Smooth muscle cell (in vitro differentiated cells): ENCODE measurements at regions not wholly inside any gene's neighbourhood (a gene's known extent, or its start where the extent isn't known, plus 50 kb on each side); places are given as distances from the start of the nearest gene placed in this dataset.
A peak's percentile ranks its signal among the peaks of the same experiment; 100 is the strongest.

Experiments used
- DNase-seq: peaks from one replicate; lab custom pipeline; 2025; ENCODE audit not compliant: unreplicated experiment; lab: John Stamatoyannopoulos, UW
- H2AFZ ChIP-seq: fragments of 200-600 bp; sonication (generic); 2 replicates; pipeline ENCODE4 v1.6.0; 2016; ENCODE audit warnings: antibody characterized with exemption, low read depth, mild to moderate bottlenecking
- H3F3A ChIP-seq: fragments of 200-600 bp; sonication (generic); 2 replicates; pipeline ENCODE4 v1.6.0; 2017; ENCODE audit warnings: antibody characterized with exemption, low read depth
- H3K27ac ChIP-seq: fragments of 200-600 bp; sonication (generic); 2 replicates; pipeline ENCODE4 v1.5.1; 2016; ENCODE audit warnings: low read depth, mild to moderate bottlenecking
- H3K27me3 ChIP-seq: fragments of 200-600 bp; sonication (generic); 2 replicates; pipeline ENCODE4 v1.6.1; 2016; ENCODE audit warnings: low read depth, mild to moderate bottlenecking
- H3K36me3 ChIP-seq: fragments of 200-600 bp; sonication (generic); 2 replicates; pipeline ENCODE4 v1.5.1; 2016; ENCODE audit warnings: low read depth
- H3K4me1 ChIP-seq: fragments of 200-600 bp; sonication (generic); 2 replicates; pipeline ENCODE4 v1.5.1; 2016; ENCODE audit warnings: low read depth
- H3K4me2 ChIP-seq: fragments of 200-600 bp; sonication (generic); 2 replicates; pipeline ENCODE4 v1.6.0; 2016; ENCODE audit warnings: mild to moderate bottlenecking
- H3K4me3 ChIP-seq: fragments of 200-600 bp; sonication (generic); 2 replicates; pipeline ENCODE4 v1.5.1; 2016; ENCODE audit warnings: mild to moderate bottlenecking
- H3K79me2 ChIP-seq: fragments of 200-600 bp; sonication (generic); 2 replicates; pipeline ENCODE4 v1.6.0; 2016; ENCODE audit warnings: low read depth, mild to moderate bottlenecking
- H3K9ac ChIP-seq: fragments of 200-600 bp; sonication (generic); 2 replicates; pipeline ENCODE4 v1.6.0; 2016; ENCODE audit warnings: low read depth
- H3K9me3 ChIP-seq: fragments of 200-600 bp; sonication (generic); replicated peaks from 2 replicates; pipeline ENCODE4 v1.5.1; 2016; ENCODE audit warnings: low read depth
- H4K20me1 ChIP-seq: fragments of 200-600 bp; sonication (generic); 2 replicates; pipeline ENCODE4 v1.6.0; 2016; ENCODE audit warnings: low read depth
- WGBS: methylation state at CpG from one replicate; pipeline ENCODE4 v1.1.7; 2016; ENCODE audit warnings: low lambda C conversion rate; 5-methylcytosine and 5-hydroxymethylcytosine counted together
- TF ChIP-seq, protein P1 (sequence below): fragments of 200-600 bp; sonication (generic); IDR thresholded peaks from 2 replicates; pipeline ENCODE4 v1.5.1; 2017; ENCODE audit warnings: borderline replicate concordance, mild to moderate bottlenecking, antibody characterized with exemption; ENCODE audit not compliant: insufficient read depth, poor library complexity, severe bottlenecking

DNA sequence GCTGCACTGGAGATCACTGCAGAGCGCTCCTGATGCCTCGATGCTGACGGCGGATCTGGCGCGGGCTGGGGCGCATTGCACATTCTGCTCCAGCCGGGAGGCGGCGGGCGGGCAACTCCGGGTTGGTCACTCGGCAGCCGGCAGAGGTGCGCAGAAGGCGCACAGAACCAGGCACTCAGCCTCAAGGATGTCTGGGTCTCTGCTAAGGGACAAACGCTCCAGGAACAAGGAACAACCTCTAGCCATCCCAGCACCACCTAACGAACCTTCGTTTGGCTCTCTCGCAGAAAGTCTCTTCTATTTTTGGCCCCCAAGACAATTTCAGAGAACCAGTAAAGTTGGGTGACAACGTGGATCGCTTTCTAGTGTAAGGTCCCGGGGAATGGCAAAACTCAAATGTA, 254.6 kb downstream of the OTUD1 start:
- no peak overlapping the region for H2AFZ ChIP-seq
- no peak for DNase-seq
- no peaks in the 10 kb centered on the region for H3F3A ChIP-seq
- peaks cover 100% of the 10 kb centered on the region for H3K27me3 ChIP-seq
- no peaks in the 10 kb centered on the region for H4K20me1 ChIP-seq
- H3K4me3 ChIP-seq, result no peak overlapping the region
- H3K9ac ChIP-seq, result no peak overlapping the region
- TF ChIP-seq, protein P1, sequence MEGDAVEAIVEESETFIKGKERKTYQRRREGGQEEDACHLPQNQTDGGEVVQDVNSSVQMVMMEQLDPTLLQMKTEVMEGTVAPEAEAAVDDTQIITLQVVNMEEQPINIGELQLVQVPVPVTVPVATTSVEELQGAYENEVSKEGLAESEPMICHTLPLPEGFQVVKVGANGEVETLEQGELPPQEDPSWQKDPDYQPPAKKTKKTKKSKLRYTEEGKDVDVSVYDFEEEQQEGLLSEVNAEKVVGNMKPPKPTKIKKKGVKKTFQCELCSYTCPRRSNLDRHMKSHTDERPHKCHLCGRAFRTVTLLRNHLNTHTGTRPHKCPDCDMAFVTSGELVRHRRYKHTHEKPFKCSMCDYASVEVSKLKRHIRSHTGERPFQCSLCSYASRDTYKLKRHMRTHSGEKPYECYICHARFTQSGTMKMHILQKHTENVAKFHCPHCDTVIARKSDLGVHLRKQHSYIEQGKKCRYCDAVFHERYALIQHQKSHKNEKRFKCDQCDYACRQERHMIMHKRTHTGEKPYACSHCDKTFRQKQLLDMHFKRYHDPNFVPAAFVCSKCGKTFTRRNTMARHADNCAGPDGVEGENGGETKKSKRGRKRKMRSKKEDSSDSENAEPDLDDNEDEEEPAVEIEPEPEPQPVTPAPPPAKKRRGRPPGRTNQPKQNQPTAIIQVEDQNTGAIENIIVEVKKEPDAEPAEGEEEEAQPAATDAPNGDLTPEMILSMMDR, result no peak
- no peak overlapping the region for H3K27ac ChIP-seq
- H3K4me2 ChIP-seq, result no peak overlapping the region
- no peaks in the 10 kb centered on the region for H3K79me2 ChIP-seq
- no peaks in the 10 kb centered on the region for H3K9me3 ChIP-seq
- WGBS, result 10% methylated on average over 23 of the region's 23 CpGs
- H3K4me1 ChIP-seq, result peaks cover 6% of the 10 kb centered on the region
- H3K36me3 ChIP-seq, result no peaks in the 10 kb centered on the region

DNA sequence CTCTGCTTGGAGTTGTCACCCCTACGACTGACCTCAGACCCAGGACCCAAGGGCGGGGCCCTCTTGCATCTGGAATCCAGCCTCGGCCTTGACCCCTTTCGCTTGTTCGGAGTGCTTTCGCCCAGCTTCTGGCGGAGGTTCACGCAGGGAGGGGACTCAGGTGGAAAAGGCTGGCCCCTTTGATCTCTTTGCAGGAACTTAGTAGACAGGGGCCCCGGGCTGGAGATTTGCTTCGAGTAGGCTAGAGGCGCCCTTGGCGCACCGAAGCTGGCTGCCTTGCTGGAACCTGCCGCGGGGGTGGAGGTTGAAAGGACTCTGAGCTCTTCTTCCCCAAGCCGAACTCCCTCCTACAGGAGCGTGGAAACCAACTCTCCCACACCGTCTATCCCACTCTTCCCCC, 255.1 kb downstream of the OTUD1 start:
- Histone ChIP-seq H3K9ac (no peak overlapping the region), H3F3A (no peaks in the 10 kb centered on the region), H3K27me3 (peaks cover 100% of the 10 kb centered on the region), H3K36me3 (no peaks in the 10 kb centered on the region), H3K4me2 (no peak overlapping the region), H3K9me3 (no peaks in the 10 kb centered on the region), H3K79me2 (no peaks in the 10 kb centered on the region), H3K4me3 (peak overlapping the region; percentile 44), H3K4me1 (peaks cover 6% of the 10 kb centered on the region), H3K27ac (no peak overlapping the region), H4K20me1 (no peaks in the 10 kb centered on the region), H2AFZ (no peak overlapping the region)
- TF ChIP-seq, protein P1, result no peak
- WGBS, result 11% methylated on average over 18 of the region's 18 CpGs
- no peak for DNase-seq

DNA sequence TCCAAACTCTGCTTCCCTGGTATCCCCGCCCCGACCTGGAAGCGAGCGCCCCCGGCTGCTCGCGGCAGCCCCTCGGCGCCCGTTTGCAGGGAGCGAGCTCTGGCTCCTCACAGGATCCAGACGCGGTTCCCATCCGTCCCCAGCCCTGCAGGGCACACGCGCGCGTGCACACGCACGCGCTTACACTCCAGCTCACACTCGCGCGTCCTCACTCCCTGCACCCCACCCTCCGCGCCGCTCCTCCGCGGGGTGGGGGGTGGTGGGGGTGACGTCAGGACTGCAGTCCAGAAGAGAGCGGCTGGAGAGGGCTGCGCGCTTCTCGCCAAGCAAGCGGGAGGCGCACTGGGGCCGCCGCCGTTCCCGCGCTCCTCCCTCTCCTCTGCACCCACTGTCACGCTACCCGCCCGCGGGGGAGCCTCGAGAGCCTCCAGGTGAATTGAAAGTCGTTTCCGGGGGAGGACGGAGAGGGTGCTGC, 255.6 kb downstream of the OTUD1 start:
- H3F3A ChIP-seq, result no peaks in the 10 kb centered on the region
- TF ChIP-seq, protein P1, result no peak
- no peak for DNase-seq
- peak overlapping the region; percentile 44 for H3K4me3 ChIP-seq
- no peak overlapping the region for H3K9ac ChIP-seq
- H4K20me1 ChIP-seq, result no peaks in the 10 kb centered on the region
- H3K27ac ChIP-seq, result no peak overlapping the region
- no peaks in the 10 kb centered on the region for H3K9me3 ChIP-seq
- no peak overlapping the region for H2AFZ ChIP-seq
- no peaks in the 10 kb centered on the region for H3K36me3 ChIP-seq
- 2% methylated on average over 42 of the region's 49 CpGs for WGBS
- H3K27me3 ChIP-seq, result peaks cover 100% of the 10 kb centered on the region
- H3K79me2 ChIP-seq, result no peaks in the 10 kb centered on the region
- peaks cover 6% of the 10 kb centered on the region for H3K4me1 ChIP-seq
- peak overlapping the region; percentile 78 for H3K4me2 ChIP-seq
